GM18870 (cell line): ENCODE measurements at regions not wholly inside any gene's neighbourhood (a gene's known extent, or its start where the extent isn't known, plus 50 kb on each side); places are given as distances from the start of the nearest gene placed in this dataset.
"Not testable (repeated sequence)": the region's sequence is repeated elsewhere in the genome, so short reads cannot be mapped to it uniquely, and the experiment has no call there.

Experiments used
- ATAC-seq: cut with Tn5 transposase; IDR thresholded peaks from one replicate; pipeline ENCODE4 v1.9.1; 2021; ENCODE audit warnings: moderate library complexity; ENCODE audit not compliant: unreplicated experiment

- no peak for ATAC-seq
Observed at GRCh38 chr4:89506866-89507491, 199.4 kb upstream of the GPRIN3 start.

GRCh38 chr4:89502581-89502980, 195.0 kb upstream of the GPRIN3 start:
- ATAC-seq, result no peak

- no peak for ATAC-seq
Observed at GRCh38 chr4:89497517-89498308, 190.1 kb upstream of the GPRIN3 start.

GRCh38 chr4:89496851-89497250, 189.3 kb upstream of the GPRIN3 start:
- no peak for ATAC-seq

- no peak for ATAC-seq
Observed at GRCh38 chr4:89493367-89493766, 185.8 kb upstream of the GPRIN3 start.

- no peak for ATAC-seq
Observed at GRCh38 chr4:89492581-89493071, 185.0 kb upstream of the GPRIN3 start.

GRCh38 chr4:89491761-89492160, 184.2 kb upstream of the GPRIN3 start:
- ATAC-seq, result no peak

DNA sequence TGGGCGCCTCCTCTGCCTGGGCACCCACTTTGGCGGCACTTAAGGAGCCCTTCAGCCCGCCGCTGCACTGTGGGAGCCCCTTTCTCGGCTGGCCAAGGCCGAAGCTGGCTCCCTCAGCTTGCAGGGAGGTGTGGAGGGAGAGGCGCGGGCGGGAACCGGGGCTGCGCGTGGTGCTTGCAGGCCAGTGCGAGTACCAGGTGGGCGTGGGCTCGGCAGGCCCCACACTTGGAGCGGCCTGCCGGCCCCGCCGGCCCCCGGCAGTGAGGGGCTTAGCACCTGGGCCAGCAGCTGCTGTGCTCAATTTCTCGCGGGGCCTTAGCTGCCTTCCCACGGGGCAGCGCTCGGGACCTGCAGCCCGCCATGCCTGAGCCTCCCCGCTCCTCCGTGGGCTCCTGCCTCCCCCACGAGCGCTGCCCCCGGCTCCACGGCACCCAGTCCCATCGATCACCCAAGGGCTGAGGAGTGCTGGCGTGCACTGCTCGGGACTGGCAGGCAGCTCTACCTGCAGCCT, 182.4 kb upstream of the GPRIN3 start:
- not testable (repeated sequence) for ATAC-seq

GRCh38 chr4:89489338-89489771, 181.8 kb upstream of the GPRIN3 start:
- ATAC-seq, result no peak

DNA sequence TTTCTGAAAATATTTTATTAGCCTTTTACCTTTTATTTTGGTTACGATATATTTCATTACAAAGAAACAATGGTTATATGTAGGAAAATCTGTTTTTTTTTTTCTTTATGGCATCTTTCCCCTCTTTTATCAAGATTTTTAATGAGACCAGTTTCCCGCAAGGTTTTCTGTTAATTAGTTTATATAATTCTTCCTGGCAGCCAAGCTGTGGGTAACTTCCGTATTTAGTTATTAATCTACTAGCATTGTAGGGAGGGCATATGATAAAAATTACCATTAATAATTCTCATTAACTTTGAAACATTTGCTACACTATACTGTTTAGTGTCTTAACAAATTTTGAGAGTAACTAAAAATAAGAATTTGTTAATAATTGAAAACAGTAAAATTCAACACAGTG, 181.1 kb upstream of the GPRIN3 start:
- ATAC-seq, result no peak

- ATAC-seq, result no peak
Observed at GRCh38 chr4:89486673-89487072, 179.1 kb upstream of the GPRIN3 start.

DNA sequence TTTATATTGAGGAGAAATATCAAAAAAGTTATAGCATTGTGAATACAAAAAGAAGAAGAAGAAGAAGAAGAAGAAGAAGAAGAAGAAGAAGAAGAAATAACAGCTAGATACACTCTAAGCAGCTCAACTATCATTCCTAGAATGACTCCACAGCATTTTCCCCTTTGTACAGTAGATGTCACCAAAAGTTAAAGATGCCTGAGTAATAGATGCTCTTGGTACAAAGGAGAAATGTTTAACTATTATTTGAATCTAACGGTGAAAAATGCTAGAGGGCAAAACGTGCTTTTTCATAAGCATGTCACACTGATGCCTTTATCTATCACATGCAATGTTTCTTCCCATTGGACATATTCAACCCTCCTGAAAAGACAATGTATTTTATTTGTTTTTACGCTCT, 178.4 kb upstream of the GPRIN3 start:
- ATAC-seq, result peak; percentile 54

DNA sequence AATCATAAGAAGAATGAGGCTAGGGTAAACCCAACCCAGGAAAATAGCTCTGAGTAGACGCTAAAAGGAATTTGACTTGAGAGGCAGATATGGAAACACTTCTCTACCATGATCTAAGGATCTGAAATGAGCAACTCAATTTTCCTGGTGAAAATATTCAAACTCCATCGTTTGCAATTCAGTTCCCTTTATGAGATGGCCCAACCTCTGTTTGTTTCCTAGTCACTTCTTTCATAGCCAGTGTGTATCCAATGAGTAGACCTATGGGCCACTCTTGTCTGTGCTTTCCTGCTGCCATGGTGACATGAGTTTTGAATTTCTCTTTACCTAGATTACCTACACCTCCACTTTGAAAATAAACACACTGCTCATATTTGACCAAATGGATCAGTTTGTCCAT, 176.2 kb upstream of the GPRIN3 start:
- no peak for ATAC-seq

DNA sequence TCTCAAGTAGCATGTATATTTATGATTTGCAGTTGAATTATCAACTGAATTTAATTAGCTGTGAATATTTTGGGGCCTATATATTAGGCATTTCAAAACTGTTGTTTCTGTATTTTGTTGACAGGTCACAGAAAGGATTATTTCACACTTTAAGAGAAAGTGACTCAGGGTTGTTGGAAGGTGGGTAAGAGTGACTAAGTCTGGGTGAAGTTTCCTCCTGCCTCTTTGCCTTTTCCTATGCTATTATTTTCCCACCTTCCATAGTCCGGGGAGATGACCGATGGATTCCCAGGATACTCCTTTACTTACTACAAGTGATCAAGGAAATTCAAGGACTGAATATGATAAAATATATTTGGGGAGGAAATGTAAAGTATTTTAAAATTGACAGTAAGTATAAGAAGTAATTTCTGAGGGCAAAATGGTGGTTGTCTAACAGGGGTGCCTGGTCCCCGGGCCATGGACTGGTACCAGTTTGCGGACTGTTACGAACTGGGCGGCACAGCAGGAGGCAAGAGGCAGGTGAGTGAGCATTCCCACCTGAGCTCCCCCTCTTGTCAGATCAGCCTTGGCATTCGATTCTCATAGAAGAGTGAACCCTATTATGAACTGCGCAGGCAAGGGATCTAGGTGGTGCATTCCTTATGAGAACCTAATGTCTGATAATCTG, 175.5 kb upstream of the GPRIN3 start:
- ATAC-seq, result no peak

DNA sequence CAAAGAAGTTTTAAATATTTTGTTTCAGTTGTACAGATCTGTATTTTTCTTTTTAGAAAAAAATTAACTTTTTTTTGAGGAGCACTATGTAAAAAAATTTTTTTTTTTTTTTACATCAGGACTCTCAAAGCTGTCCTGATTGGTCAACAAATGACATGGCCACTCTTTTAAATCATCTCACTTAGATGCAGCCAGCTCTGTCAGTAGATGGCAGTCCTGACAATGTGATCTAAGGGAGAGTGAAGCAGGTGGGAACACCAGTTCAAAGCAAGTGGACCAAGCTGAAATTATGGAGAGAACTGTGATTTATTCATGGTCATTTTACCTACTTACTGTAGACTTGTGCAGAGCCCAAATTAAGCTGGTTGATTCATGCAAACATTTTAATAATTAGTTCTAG, 174.7 kb upstream of the GPRIN3 start:
- ATAC-seq, result peak; percentile 78

- peak; percentile 92 for ATAC-seq
Observed at GRCh38 chr4:89469930-89470375, 162.4 kb upstream of the GPRIN3 start.

GRCh38 chr4:89469516-89469915, 161.9 kb upstream of the GPRIN3 start:
- ATAC-seq, result peak; percentile 9

DNA sequence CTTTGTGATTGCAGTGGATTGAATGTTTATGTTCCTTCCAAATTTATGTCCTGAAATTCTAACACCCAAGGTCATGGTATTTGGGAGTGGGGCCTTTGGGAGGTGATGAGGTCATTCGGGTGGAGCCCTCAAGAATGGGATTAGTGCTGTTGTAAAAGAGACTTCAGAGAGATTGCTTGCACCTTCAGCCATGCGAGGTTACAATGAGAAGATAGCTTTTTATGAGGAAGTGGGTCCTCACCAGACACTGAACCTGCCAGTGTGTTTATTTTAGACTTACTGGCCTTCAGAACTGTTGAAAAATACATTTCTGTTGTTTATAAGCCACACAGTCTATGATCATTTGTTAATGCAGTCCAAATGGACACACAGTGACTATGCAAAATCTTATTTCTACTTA, 161.0 kb upstream of the GPRIN3 start:
- no peak for ATAC-seq

GRCh38 chr4:89463341-89463740, 155.7 kb upstream of the GPRIN3 start:
- no peak for ATAC-seq

DNA sequence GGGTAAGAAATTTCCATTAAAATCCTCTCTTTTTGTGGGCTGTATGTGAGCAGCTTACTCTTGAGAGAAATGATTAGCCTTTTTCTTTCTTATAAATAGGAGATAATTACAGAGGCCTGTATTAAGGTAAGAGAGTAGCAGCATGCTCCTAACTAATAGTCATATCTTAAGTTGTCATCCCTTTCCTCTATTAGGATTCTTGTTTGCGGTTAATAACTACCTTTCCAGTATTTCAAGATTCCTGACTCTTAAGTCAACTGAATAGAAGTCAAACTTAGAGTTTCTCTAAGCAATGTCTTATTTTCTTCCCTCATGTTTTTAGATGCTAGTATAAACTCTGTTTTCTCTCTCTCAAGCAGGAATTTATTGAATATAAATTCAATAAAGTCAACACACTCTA, 139.9 kb upstream of the GPRIN3 start:
- no peak for ATAC-seq

DNA sequence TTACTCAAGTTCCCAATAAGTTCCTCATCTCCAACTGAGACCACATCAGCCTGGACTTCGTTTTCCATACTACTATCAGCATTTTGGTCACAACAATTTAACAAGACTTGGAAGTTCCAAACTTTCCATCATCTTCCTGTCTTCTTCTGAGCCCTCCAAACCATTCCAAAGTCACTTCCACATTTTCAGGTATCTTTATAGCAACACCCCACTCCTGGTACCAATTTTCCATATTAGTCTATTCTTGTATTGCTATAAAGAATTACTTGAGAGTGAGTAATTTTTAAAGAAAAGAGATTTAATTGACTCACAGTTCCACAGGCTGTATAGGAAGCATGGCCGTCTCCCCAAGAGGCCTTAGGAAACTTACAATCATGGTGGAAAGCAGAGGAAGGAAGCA, 138.6 kb upstream of the GPRIN3 start:
- ATAC-seq, result no peak

DNA sequence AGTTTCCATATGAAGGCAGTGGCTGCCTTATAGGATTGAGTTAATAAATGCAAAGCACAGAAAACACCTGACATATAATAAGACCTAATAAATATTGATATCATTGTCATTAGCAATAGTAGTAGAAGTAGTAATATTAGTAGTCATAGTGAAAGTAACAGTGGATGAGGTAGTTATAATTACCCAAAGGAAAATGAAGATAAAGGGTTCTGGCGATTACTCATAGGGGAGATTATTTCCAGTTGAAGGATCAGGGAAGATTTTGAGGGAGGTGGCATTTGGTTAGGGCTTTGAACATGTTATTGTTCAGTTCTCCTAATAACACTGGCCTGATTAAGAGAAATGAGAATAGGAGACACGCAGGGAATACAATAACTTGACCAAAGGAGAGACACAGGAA, 131.9 kb upstream of the GPRIN3 start:
- no peak for ATAC-seq
